ENCODE measurements at regions not wholly inside any gene's neighbourhood (a gene's known extent, or its start where the extent isn't known, plus 50 kb on each side); places are given as distances from the start of the nearest gene placed in this dataset.

GRCh38 chr2:195108182-195108581, 548.8 kb upstream of the SLC39A10 start:
- Histone ChIP-seq H3K27me3 (replicated peaks in 1 of 4; ENCODE audit: control insufficient read depth in 3 of 4, extremely low read depth in 1 of 4, insufficient read depth in 3 of 4, low read length in 3 of 4) (no peaks in the 10 kb centered on the region), H3K23me2 (ENCODE audit: low read depth, low read length) (no peaks in the 10 kb centered on the region), H4K91ac (replicated peaks; ENCODE audit: insufficient read length, low read length) (no peak overlapping the region), H3K4me3 (ENCODE audit: extremely low read depth in 1 of 4, insufficient read depth in 2 of 4, low read depth in 3 of 4, low read length in 4 of 4) (no peak overlapping the region), H3K9me3 (ENCODE audit: insufficient read depth in 2 of 2, low read depth in 1 of 2, low read length in 1 of 2) (no peaks in the 10 kb centered on the region), H2BK20ac (ENCODE audit: low read length) (no peak overlapping the region), H3K4ac (replicated peaks; ENCODE audit: insufficient read length, low read depth, low read length) (no peak overlapping the region), H3K4me1 (replicated peaks in 1 of 4; ENCODE audit: control insufficient read depth in 3 of 4, insufficient read depth in 4 of 4, low read length in 3 of 4) (no peaks in the 10 kb centered on the region), H4K20me1 (replicated peaks in 1 of 2; ENCODE audit: control insufficient read depth in 1 of 2, insufficient read depth in 2 of 2, low read length in 2 of 2) (no peaks in the 10 kb centered on the region), H3K9ac (replicated peaks in 1 of 4; ENCODE audit: extremely low read depth in 1 of 4, low read depth in 3 of 4, low read length in 3 of 4) (no peak overlapping the region), H2AFZ (ENCODE audit: low read length) (no peak overlapping the region), H3K14ac (ENCODE audit: insufficient read length) (no peak overlapping the region), H3K23ac (ENCODE audit: insufficient read length) (no peak overlapping the region), H4K8ac (ENCODE audit: extremely low read depth, insufficient read depth, low read length) (no peak overlapping the region), H3K56ac (replicated peaks; ENCODE audit: insufficient read length, low read depth, low read length) (no peak overlapping the region), H3K36me3 (ENCODE audit: control insufficient read depth in 2 of 4, insufficient read depth in 4 of 4, low read length in 3 of 4) (no peaks in the 10 kb centered on the region), H3K4me2 (ENCODE audit: insufficient read depth in 1 of 2, low read depth in 2 of 2, low read length in 2 of 2) (no peak overlapping the region), H3K79me2 (ENCODE audit: control insufficient read depth in 1 of 2, insufficient read depth in 2 of 2, low read length in 2 of 2) (no peaks in the 10 kb centered on the region), H2BK5ac (ENCODE audit: low read depth, low read length) (no peak overlapping the region), H3K27ac (ENCODE audit: low read depth, low read length) (no peak overlapping the region), H3K79me1 (ENCODE audit: low read depth, low read length) (no peaks in the 10 kb centered on the region), H2BK120ac (replicated peaks; ENCODE audit: low read depth, low read length) (no peak overlapping the region), H2BK15ac (ENCODE audit: low read length) (no peak overlapping the region), H2BK12ac (ENCODE audit: low read depth, low read length) (no peak overlapping the region), H4K5ac (ENCODE audit: insufficient read length, low read depth, low read length) (no peak overlapping the region), H2AK5ac (ENCODE audit: low read depth, low read length) (no peak overlapping the region), H3K18ac (ENCODE audit: extremely low read depth, low read length) (no peak overlapping the region)
- no peak for DNase-seq (ENCODE audit: low read depth in 1 of 2, low spot score in 2 of 2)
- CTCF ChIA-PET (ENCODE audit: partially characterized antibody) = no interaction called here
- POLR2A ChIA-PET (ENCODE audit: partially characterized antibody) = no interaction called here
- no peak for TF ChIP-seq RBBP5 (IDR thresholded peaks at IDR 0.05; ENCODE audit: borderline replicate concordance, low read depth, low read length)
- no peak for TF ChIP-seq EP300 (IDR thresholded peaks at IDR 0.05; ENCODE audit: borderline replicate concordance in 1 of 2, low read depth in 2 of 2, low read length in 2 of 2)
- no peak for TF ChIP-seq POLR2AphosphoS5 (IDR thresholded peaks at IDR 0.05; ENCODE audit: low read depth, low read length)
- TF ChIP-seq BACH1 (IDR thresholded peaks at IDR 0.05; ENCODE audit: low read length) = no peak
- no peak for TF ChIP-seq MAX (IDR thresholded peaks at IDR 0.05)
- TF ChIP-seq CBX8 (IDR thresholded peaks at IDR 0.05; ENCODE audit: borderline replicate concordance, low read depth, low read length) = no peak
- TF ChIP-seq SIN3A (conservative IDR thresholded peaks at IDR 0.05 in 1 of 2, IDR thresholded peaks at IDR 0.05 in 1 of 2; ENCODE audit: low read depth in 1 of 2, low read length in 2 of 2) = no peak
- TF ChIP-seq GTF2F1 (IDR thresholded peaks at IDR 0.05; ENCODE audit: borderline replicate concordance, low read depth, low read length) = no peak
- no peak for TF ChIP-seq ZNF274 (IDR thresholded peaks at IDR 0.05; ENCODE audit: borderline replicate concordance, extremely low read depth, low read length)
- TF ChIP-seq SIX5 (IDR thresholded peaks at IDR 0.05; ENCODE audit: low read depth, low read length) = no peak
- no peak for TF ChIP-seq CTBP2 (IDR thresholded peaks at IDR 0.05; ENCODE audit: borderline replicate concordance, insufficient read depth, insufficient read length, low read length)
- no peak for TF ChIP-seq KDM1A (IDR thresholded peaks at IDR 0.05; ENCODE audit: borderline replicate concordance, low read length)
- no peak for TF ChIP-seq RXRA (IDR thresholded peaks at IDR 0.05; ENCODE audit: insufficient read depth, low read depth, low read length)
- TF ChIP-seq TBP (IDR thresholded peaks at IDR 0.05; ENCODE audit: low read depth, low read length) = no peak
- no peak for TF ChIP-seq TEAD4 (IDR thresholded peaks at IDR 0.05; ENCODE audit: low read depth, low read length)
- TF ChIP-seq NANOG (IDR thresholded peaks at IDR 0.05; ENCODE audit: insufficient read depth, low read depth, low read length, poor library complexity, severe bottlenecking) = no peak
- no peak for FAIRE-seq
